Heart left ventricle (tissue), 13 donors: ENCODE measurements at regions not wholly inside any gene's neighbourhood (a gene's known extent, or its start where the extent isn't known, plus 50 kb on each side); places are given as distances from the start of the nearest gene placed in this dataset.
"Not testable (repeated sequence)": the region's sequence is repeated elsewhere in the genome, so short reads cannot be mapped to it uniquely, and the experiment has no call there.

Source experiments
- POLR2A ChIP-seq, 2 donors: fragments of 450-650 bp; IDR thresholded peaks; one replicate each; pipeline ENCODE4 v1.6.1; 2017; ENCODE audit warnings: antibody characterized with exemption in 2 of 2, mild to moderate bottlenecking in 2 of 2, moderate library complexity in 2 of 2
- TF ChIP-seq, protein P1 (sequence below), 12 donors: fragments of 200-600 bp; sonication (generic) in 4 of 12; IDR thresholded peaks; one replicate each; pipeline versions ENCODE4 v1.5.0 to v1.8.0; 2018 to 2022; ENCODE audit warnings: antibody characterized with exemption in 12 of 12, mild to moderate bottlenecking in 5 of 12
- donor health status: ischemic (EF 13 %, LVEDD 7.1; RV severe dilation, severe dysfunction).
- donor health status: DM: no; HTN: yes; CAD: no.
- donor health status: DM: no; HTN: no; CAD: no.
- donor health status: ischemic (EF 25% LVEDD 6.9; RV normal size, moderate dysfunction).
- donor health status: ischemic (EF 25% LVEDD 5.7; RV mildly dilated, moderate dysfunction).
- donor health status: ischemic (EF 35%, LVEDD 5.7; RV mildly dilated, moderate dysfunction).
- donor health status: nonischemic (EF 11% LVEDD 7.7; RV severe dilation, severe dysfunction).
- donor health status: DM: yes; HTN: yes; CAD: no.
- donor health status: PGD.
- donor health status: ischemic (EF 29% LVEDD 5.4; RV normal size, mild dysfunction).
- donor health status: nonischemic (EF 23%, LVEDD 6.1; RV moderate dilation, normal function).

DNA sequence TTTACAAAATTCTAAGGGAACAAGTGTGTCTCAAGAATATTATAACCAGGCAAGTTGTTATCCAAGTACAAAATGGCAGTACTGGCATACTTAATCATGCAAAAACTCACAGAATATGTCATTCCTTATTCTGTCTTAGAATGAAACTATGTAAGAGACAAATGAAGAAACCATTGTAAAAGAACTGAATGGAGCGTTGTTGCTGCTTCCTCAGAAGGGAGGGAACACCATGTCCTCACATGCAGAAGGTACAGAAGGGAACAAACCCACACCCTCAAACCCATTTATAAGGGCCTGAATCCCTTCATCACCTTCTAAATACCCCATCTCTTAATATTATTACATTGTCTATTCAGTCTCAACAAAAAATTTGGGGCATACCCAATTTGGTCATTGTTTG, 960.0 kb downstream of the LTN1 start:
- TF ChIP-seq POLR2A (IDR thresholded peaks at IDR 0.05): not testable (repeated sequence)
- TF ChIP-seq, protein P1, sequence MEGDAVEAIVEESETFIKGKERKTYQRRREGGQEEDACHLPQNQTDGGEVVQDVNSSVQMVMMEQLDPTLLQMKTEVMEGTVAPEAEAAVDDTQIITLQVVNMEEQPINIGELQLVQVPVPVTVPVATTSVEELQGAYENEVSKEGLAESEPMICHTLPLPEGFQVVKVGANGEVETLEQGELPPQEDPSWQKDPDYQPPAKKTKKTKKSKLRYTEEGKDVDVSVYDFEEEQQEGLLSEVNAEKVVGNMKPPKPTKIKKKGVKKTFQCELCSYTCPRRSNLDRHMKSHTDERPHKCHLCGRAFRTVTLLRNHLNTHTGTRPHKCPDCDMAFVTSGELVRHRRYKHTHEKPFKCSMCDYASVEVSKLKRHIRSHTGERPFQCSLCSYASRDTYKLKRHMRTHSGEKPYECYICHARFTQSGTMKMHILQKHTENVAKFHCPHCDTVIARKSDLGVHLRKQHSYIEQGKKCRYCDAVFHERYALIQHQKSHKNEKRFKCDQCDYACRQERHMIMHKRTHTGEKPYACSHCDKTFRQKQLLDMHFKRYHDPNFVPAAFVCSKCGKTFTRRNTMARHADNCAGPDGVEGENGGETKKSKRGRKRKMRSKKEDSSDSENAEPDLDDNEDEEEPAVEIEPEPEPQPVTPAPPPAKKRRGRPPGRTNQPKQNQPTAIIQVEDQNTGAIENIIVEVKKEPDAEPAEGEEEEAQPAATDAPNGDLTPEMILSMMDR (IDR thresholded peaks at IDR 0.05): not testable (repeated sequence)
